ENCODE measurements at regions not wholly inside any gene's neighbourhood (a gene's known extent, or its start where the extent isn't known, plus 50 kb on each side); places are given as distances from the start of the nearest gene placed in this dataset.
A peak's percentile ranks its signal among the peaks of the same experiment; 100 is the strongest.

- Histone ChIP-seq H3K9me3 (ENCODE audit: control insufficient read depth in 5 of 5, low read length in 5 of 5) (peaks cover 0 to 6% (median 0%) of the 10 kb centered on the region in 5 donors), H3K36me3 (ENCODE audit: control insufficient read depth in 5 of 5, insufficient read depth in 5 of 5, low read length in 5 of 5) (no peaks in the 10 kb centered on the region), H3K9ac (ENCODE audit: low read length in 5 of 5) (no peak overlapping the region), H3K27ac (ENCODE audit: low read depth, low read length) (no peak overlapping the region), H3K4me1 (ENCODE audit: control insufficient read depth in 5 of 5, insufficient read depth in 5 of 5, low read length in 5 of 5) (no peaks in the 10 kb centered on the region), H3K4me3 (ENCODE audit: low read depth in 1 of 5, low read length in 5 of 5) (no peak overlapping the region), H3K27me3 (ENCODE audit: control insufficient read depth in 5 of 5, insufficient read depth in 4 of 5, low read length in 5 of 5) (peaks cover 0 to 4% (median 0%) of the 10 kb centered on the region in 5 donors)
Measured at GRCh38 chr18:78393086-78393862, 586.3 kb upstream of the SALL3 start.

GRCh38 chr18:78396077-78396476 is 583.5 kb upstream of the SALL3 start:
- Histone ChIP-seq H3K4me1 (ENCODE audit: control insufficient read depth in 5 of 5, insufficient read depth in 5 of 5, low read length in 5 of 5) (peaks cover 0 to 6% (median 0%) of the 10 kb centered on the region in 5 donors), H3K9me3 (ENCODE audit: control insufficient read depth in 5 of 5, low read length in 5 of 5) (peaks cover 0 to 3% (median 0%) of the 10 kb centered on the region in 5 donors), H3K9ac (ENCODE audit: low read length in 5 of 5) (no peak overlapping the region), H3K27me3 (ENCODE audit: control insufficient read depth in 5 of 5, insufficient read depth in 4 of 5, low read length in 5 of 5) (peaks cover 0 to 3% (median 0%) of the 10 kb centered on the region in 5 donors), H3K36me3 (ENCODE audit: control insufficient read depth in 5 of 5, insufficient read depth in 5 of 5, low read length in 5 of 5) (no peaks in the 10 kb centered on the region), H3K4me3 (ENCODE audit: low read depth in 1 of 5, low read length in 5 of 5) (no peak overlapping the region), H3K27ac (ENCODE audit: low read depth, low read length) (no peak overlapping the region)

DNA sequence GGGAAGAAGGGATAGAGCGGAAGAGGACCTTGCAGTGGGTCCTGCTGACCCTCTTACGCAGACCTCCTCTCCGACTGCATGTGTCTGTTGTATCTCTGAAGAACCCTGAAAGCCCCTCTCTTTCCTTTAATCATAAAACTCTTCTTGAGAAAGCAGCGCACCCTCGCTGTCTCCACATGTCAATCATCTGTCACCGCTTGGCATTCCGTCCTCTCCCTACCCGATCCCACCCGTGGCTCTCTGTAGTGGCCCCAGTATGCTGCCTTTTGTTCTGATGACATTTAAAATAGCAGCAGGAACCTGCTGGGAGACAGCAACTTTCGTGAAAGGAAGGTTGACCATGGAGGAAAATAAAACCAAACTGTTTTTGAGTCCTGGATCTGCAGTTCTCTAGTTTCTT is 582.9 kb upstream of the SALL3 start:
- Histone ChIP-seq H3K4me3 (ENCODE audit: low read depth in 1 of 5, low read length in 5 of 5) (no peak overlapping the region), H3K9ac (ENCODE audit: low read length in 5 of 5) (no peak overlapping the region), H3K36me3 (ENCODE audit: control insufficient read depth in 5 of 5, insufficient read depth in 5 of 5, low read length in 5 of 5) (no peaks in the 10 kb centered on the region), H3K27ac (ENCODE audit: low read depth, low read length) (no peak overlapping the region), H3K9me3 (ENCODE audit: control insufficient read depth in 5 of 5, low read length in 5 of 5) (peaks cover 0 to 3% (median 0%) of the 10 kb centered on the region in 5 donors), H3K27me3 (ENCODE audit: control insufficient read depth in 5 of 5, insufficient read depth in 4 of 5, low read length in 5 of 5) (peaks cover 0 to 5% (median 0%) of the 10 kb centered on the region in 5 donors), H3K4me1 (ENCODE audit: control insufficient read depth in 5 of 5, insufficient read depth in 5 of 5, low read length in 5 of 5) (peaks cover 0 to 6% (median 0%) of the 10 kb centered on the region in 5 donors)

- Histone ChIP-seq H3K36me3 (ENCODE audit: control insufficient read depth in 5 of 5, insufficient read depth in 5 of 5, low read length in 5 of 5) (no peaks in the 10 kb centered on the region), H3K27me3 (ENCODE audit: control insufficient read depth in 5 of 5, insufficient read depth in 4 of 5, low read length in 5 of 5) (peaks cover 0 to 16% (median 10%) of the 10 kb centered on the region in 5 donors), H3K27ac (ENCODE audit: low read depth, low read length) (no peak overlapping the region), H3K9ac (ENCODE audit: low read length in 5 of 5) (no peak overlapping the region), H3K9me3 (ENCODE audit: control insufficient read depth in 5 of 5, low read length in 5 of 5) (peaks cover 0 to 3% (median 0%) of the 10 kb centered on the region in 5 donors), H3K4me3 (ENCODE audit: low read depth in 1 of 5, low read length in 5 of 5) (no peak overlapping the region), H3K4me1 (ENCODE audit: control insufficient read depth in 5 of 5, insufficient read depth in 5 of 5, low read length in 5 of 5) (peaks cover 0 to 8% (median 0%) of the 10 kb centered on the region in 5 donors)
Measured at GRCh38 chr18:78399992-78400503, 579.6 kb upstream of the SALL3 start.

DNA sequence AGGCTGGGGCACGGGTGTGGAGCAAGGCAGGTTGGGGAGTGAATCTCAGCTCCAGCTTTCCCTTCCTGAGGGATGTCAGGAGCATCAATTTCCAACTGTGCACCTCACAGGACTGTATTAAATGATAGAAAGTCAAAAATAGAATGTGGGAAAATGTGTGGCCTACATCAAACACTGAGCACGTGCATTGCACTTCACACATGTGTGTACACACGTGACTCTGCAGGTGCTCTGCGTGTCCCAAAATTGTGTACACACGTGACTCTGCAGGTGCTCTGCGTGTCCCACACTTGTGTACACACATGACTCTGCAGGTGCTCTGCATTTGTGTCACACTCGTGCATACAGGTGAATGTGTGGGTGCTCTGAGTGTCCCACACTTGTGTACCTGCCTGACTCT is 577.2 kb upstream of the SALL3 start:
- Histone ChIP-seq H3K9ac (ENCODE audit: low read length in 5 of 5) (peak overlapping the region in 1 of 5 donors; percentile 44), H3K27me3 (ENCODE audit: control insufficient read depth in 5 of 5, insufficient read depth in 4 of 5, low read length in 5 of 5) (peaks cover 0 to 20% (median 10%) of the 10 kb centered on the region in 5 donors), H3K9me3 (ENCODE audit: control insufficient read depth in 5 of 5, low read length in 5 of 5) (peaks cover 0 to 3% (median 0%) of the 10 kb centered on the region in 5 donors), H3K4me3 (ENCODE audit: low read depth in 1 of 5, low read length in 5 of 5) (no peak overlapping the region), H3K36me3 (ENCODE audit: control insufficient read depth in 5 of 5, insufficient read depth in 5 of 5, low read length in 5 of 5) (no peaks in the 10 kb centered on the region), H3K27ac (ENCODE audit: low read depth, low read length) (no peak overlapping the region), H3K4me1 (ENCODE audit: control insufficient read depth in 5 of 5, insufficient read depth in 5 of 5, low read length in 5 of 5) (peaks cover 0 to 13% (median 0%) of the 10 kb centered on the region in 5 donors)

- Histone ChIP-seq H3K27ac (ENCODE audit: low read depth, low read length) (no peak overlapping the region), H3K9ac (ENCODE audit: low read length in 5 of 5) (no peak overlapping the region), H3K36me3 (ENCODE audit: control insufficient read depth in 5 of 5, insufficient read depth in 5 of 5, low read length in 5 of 5) (no peaks in the 10 kb centered on the region), H3K4me3 (ENCODE audit: low read depth in 1 of 5, low read length in 5 of 5) (no peak overlapping the region), H3K4me1 (ENCODE audit: control insufficient read depth in 5 of 5, insufficient read depth in 5 of 5, low read length in 5 of 5) (peaks cover 0 to 14% (median 0%) of the 10 kb centered on the region in 5 donors), H3K27me3 (ENCODE audit: control insufficient read depth in 5 of 5, insufficient read depth in 4 of 5, low read length in 5 of 5) (peaks cover 0 to 20% (median 10%) of the 10 kb centered on the region in 5 donors), H3K9me3 (ENCODE audit: control insufficient read depth in 5 of 5, low read length in 5 of 5) (peaks cover 0 to 2% (median 0%) of the 10 kb centered on the region in 5 donors)
Measured at GRCh38 chr18:78402966-78403365, 576.7 kb upstream of the SALL3 start.

DNA sequence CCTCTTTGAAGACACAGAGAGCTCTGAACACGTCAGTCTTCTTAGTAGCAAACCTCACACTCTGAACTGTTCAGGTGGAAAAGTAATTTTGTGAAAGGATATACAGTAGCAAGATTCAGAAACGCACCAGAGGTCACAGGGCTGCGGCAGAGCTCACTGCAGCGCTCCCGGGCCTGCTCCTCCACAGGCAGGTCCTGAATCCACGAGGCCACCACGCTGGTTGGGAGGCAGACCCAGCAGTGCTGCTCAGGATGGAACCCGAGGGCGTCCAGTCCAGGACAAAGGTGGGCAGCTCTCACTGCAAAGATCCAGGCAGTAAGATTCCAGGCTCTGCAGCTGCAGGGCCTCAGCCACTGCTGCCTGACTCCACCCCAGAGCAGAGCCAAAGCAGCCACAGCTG is 576.2 kb upstream of the SALL3 start:
- peaks cover 0 to 2% (median 0%) of the 10 kb centered on the region in 5 donors for H3K9me3 ChIP-seq (ENCODE audit: control insufficient read depth in 5 of 5, low read length in 5 of 5)

GRCh38 chr18:78405763-78406162 is 573.9 kb upstream of the SALL3 start:
- Histone ChIP-seq H3K9me3 (ENCODE audit: control insufficient read depth in 5 of 5, low read length in 5 of 5) (peaks cover 0 to 2% (median 0%) of the 10 kb centered on the region in 5 donors), H3K4me1 (ENCODE audit: control insufficient read depth in 5 of 5, insufficient read depth in 5 of 5, low read length in 5 of 5) (peaks cover 0 to 10% (median 0%) of the 10 kb centered on the region in 5 donors), H3K9ac (ENCODE audit: low read length in 5 of 5) (no peak overlapping the region), H3K27ac (ENCODE audit: low read depth, low read length) (no peak overlapping the region), H3K27me3 (ENCODE audit: control insufficient read depth in 5 of 5, insufficient read depth in 4 of 5, low read length in 5 of 5) (peaks cover 3 to 17% (median 10%) of the 10 kb centered on the region in 5 donors), H3K36me3 (ENCODE audit: control insufficient read depth in 5 of 5, insufficient read depth in 5 of 5, low read length in 5 of 5) (no peaks in the 10 kb centered on the region), H3K4me3 (ENCODE audit: low read depth in 1 of 5, low read length in 5 of 5) (no peak overlapping the region)

More for the DNA sequence above, 576.2 kb upstream of the SALL3 start:
- peaks cover 0 to 14% (median 0%) of the 10 kb centered on the region in 5 donors for H3K4me1 ChIP-seq (ENCODE audit: control insufficient read depth in 5 of 5, insufficient read depth in 5 of 5, low read length in 5 of 5)
- H3K9ac ChIP-seq (ENCODE audit: low read length in 5 of 5) = no peak overlapping the region
- H3K36me3 ChIP-seq (ENCODE audit: control insufficient read depth in 5 of 5, insufficient read depth in 5 of 5, low read length in 5 of 5) = no peaks in the 10 kb centered on the region
- H3K27me3 ChIP-seq (ENCODE audit: control insufficient read depth in 5 of 5, insufficient read depth in 4 of 5, low read length in 5 of 5) = peaks cover 0 to 20% (median 10%) of the 10 kb centered on the region in 5 donors
- H3K4me3 ChIP-seq (ENCODE audit: low read depth in 1 of 5, low read length in 5 of 5) = no peak overlapping the region
- no peak overlapping the region for H3K27ac ChIP-seq (ENCODE audit: low read depth, low read length)

- H3K9me3 ChIP-seq (ENCODE audit: control insufficient read depth in 5 of 5, low read length in 5 of 5) = peaks cover 0 to 2% (median 0%) of the 10 kb centered on the region in 5 donors
- H3K9ac ChIP-seq (ENCODE audit: low read length in 5 of 5) = no peak overlapping the region
- peak overlapping the region in 1 of 5 donors; percentile 4 for H3K4me3 ChIP-seq (ENCODE audit: low read depth in 1 of 5, low read length in 5 of 5)
- H3K27me3 ChIP-seq (ENCODE audit: control insufficient read depth in 5 of 5, insufficient read depth in 4 of 5, low read length in 5 of 5) = peaks cover 3 to 14% (median 7%) of the 10 kb centered on the region in 5 donors
- peaks cover 0 to 8% (median 0%) of the 10 kb centered on the region in 5 donors for H3K4me1 ChIP-seq (ENCODE audit: control insufficient read depth in 5 of 5, insufficient read depth in 5 of 5, low read length in 5 of 5)
- H3K36me3 ChIP-seq (ENCODE audit: control insufficient read depth in 5 of 5, insufficient read depth in 5 of 5, low read length in 5 of 5) = no peaks in the 10 kb centered on the region
- H3K27ac ChIP-seq (ENCODE audit: low read depth, low read length) = no peak overlapping the region
Measured at GRCh38 chr18:78406743-78407465, 572.7 kb upstream of the SALL3 start.
